ENCODE measurements at regions not wholly inside any gene's neighbourhood (a gene's known extent, or its start where the extent isn't known, plus 50 kb on each side); places are given as distances from the start of the nearest gene placed in this dataset.

DNA sequence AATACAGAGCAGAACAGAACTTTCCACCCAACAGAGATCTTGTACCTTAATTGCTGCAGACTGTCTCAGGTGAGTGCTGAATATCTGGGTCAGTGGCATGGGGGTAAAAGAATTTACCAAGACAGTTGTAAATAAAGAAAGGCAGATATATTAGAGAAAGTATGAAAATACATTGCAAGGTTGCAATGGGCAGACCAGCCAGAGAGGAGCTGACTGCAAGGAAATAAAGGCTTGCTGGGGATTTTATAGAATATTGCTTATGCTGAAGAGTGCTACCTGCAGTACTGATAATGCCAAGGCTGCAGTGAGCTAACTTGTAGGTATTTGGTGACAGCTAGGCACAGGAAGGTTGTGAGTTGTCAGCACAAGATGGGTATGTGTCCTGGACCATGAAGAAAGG lies 171.0 kb upstream of the TRIM24 start:
- TF ChIP-seq, protein P1, sequence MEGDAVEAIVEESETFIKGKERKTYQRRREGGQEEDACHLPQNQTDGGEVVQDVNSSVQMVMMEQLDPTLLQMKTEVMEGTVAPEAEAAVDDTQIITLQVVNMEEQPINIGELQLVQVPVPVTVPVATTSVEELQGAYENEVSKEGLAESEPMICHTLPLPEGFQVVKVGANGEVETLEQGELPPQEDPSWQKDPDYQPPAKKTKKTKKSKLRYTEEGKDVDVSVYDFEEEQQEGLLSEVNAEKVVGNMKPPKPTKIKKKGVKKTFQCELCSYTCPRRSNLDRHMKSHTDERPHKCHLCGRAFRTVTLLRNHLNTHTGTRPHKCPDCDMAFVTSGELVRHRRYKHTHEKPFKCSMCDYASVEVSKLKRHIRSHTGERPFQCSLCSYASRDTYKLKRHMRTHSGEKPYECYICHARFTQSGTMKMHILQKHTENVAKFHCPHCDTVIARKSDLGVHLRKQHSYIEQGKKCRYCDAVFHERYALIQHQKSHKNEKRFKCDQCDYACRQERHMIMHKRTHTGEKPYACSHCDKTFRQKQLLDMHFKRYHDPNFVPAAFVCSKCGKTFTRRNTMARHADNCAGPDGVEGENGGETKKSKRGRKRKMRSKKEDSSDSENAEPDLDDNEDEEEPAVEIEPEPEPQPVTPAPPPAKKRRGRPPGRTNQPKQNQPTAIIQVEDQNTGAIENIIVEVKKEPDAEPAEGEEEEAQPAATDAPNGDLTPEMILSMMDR (IDR thresholded peaks at IDR 0.05 in 4 of 5, conservative IDR thresholded peaks at IDR 0.05 in 1 of 5): no peak
- TF ChIP-seq POLR2A (IDR thresholded peaks at IDR 0.05): no peak
